NCI-H69 (cell line): ENCODE measurements at regions not wholly inside any gene's neighbourhood (a gene's known extent, or its start where the extent isn't known, plus 50 kb on each side); places are given as distances from the start of the nearest gene placed in this dataset.

Experiments used
- DNase-seq: peaks from one replicate; lab custom pipeline; 2025; lab: John Stamatoyannopoulos, UW

DNA sequence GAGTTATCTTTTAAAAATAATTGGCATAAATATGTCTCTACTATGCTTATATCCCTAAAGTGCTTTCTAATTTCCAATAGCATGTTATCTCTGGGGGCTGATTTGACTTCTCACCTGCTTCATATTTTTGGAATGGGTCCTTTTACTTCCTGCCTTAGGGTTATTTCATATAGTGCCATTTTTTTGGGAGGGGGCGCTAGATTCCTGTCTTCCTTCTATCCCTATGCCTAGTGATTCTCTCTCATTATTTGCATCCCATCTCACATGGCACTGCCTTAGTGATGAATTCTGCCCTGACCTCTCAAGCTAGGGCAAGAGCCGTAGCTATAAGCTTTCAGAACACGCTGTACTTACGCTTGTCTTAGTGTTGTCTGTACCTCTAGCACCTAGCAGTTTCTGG is 150.3 kb upstream of the SLITRK3 start:
- DNase-seq = no peak

DNA sequence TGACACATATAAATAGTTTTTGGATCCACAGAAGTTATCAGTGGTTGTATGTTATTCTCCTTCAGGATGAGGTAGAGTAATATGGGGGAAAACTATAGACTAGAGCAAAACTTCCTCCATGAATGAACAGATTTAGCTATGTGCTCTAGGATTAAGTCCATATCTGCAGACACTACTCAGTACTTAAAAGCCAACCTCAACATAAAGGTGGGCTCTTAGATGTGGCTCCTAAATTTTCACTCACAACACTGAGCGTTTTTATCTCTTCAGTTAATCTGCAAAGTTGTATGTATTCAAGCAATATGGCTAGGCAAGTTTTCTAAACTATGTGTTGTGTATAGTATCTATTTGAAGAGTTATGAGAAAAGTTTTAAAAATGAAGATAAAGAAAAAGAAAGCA is 147.0 kb upstream of the SLITRK3 start:
- DNase-seq = no peak

DNA sequence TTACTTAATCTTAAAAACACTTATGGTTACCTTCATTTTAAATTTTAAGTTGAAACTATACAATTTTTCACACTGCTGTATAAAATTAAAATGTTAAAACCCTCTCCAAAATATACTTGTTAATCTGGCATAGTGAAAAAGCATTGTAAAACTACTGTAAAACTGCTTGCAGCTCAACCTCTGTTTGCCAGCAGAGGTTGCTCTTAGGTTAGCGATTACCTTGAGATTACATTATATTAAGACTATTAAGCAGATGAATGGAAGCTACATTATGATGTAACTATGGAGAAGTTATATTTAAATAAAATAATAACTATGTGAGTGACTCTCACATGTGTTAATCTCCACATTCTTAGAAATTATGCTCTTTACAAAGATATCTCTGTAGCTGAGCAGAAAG is 143.6 kb upstream of the SLITRK3 start:
- DNase-seq = peak; percentile 48

DNA sequence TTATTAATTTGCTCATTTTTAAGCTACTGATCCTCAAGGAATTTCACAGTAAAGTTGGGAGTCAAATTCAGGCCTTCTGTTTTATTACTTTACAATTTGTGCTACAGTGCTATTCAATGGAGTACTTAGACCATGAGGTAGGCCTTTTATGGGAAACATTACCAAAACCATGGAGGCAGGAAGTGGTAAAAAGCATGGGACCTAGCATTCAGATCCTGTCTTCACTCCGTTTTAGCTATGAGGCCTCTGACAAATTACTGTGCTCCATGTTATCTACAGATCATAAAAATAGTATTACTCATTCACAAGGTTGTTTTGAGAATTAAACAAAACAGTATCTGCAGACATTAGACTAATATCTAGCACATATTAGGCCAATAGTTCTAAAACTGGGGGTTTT is 140.6 kb upstream of the SLITRK3 start:
- no peak for DNase-seq
